Panc1 (cell line): ENCODE measurements at regions not wholly inside any gene's neighbourhood (a gene's known extent, or its start where the extent isn't known, plus 50 kb on each side); places are given as distances from the start of the nearest gene placed in this dataset.

Source experiments
- ATAC-seq: fragments of 200-7000 bp; cut with Tn5 transposase; 2 replicates; pipeline ENCODE4 v1.9.1; 2020; ENCODE audit warnings: mild to moderate bottlenecking, moderate library complexity
- BruUV-seq: library from RNA; stranded (reverse); fragments of 400-500 nt; replicated peaks from 2 replicates; lab custom pipeline; 2021; lab: Mats Ljungman, UMichigan
- CTCF ChIA-PET: fragments of 300-600 bp; sonication (Branson Sonifier 250); formaldehyde crosslinking; loops from one replicate; lab custom pipeline; 2022; ENCODE audit warnings: antibody characterized with exemption; lab: Charles Lee
- POLR2A ChIA-PET: fragments of 300-600 bp; sonication (Branson Sonifier 250); formaldehyde crosslinking; loops from one replicate; lab custom pipeline; 2022; ENCODE audit warnings: antibody characterized with exemption; lab: Charles Lee
- DNase-seq: peaks from one replicate; pipeline ENCODE4 v3.0.0-alpha.2; 2010; ENCODE audit warnings: low read depth, low spot score
- H3K27ac ChIP-seq: 2 replicates; pipeline ENCODE4 v1.5.1; 2011; ENCODE audit warnings: mild to moderate bottlenecking, low read length, inconsistent platforms
- H3K27me3 ChIP-seq: fragments of 200-500 bp; sonication (Bioruptor generic); 2 replicates; pipeline ENCODE4 v1.6.0; 2014; ENCODE audit warnings: low read length, inconsistent platforms; ENCODE audit not compliant: control insufficient read depth, insufficient read depth
- H3K36me3 ChIP-seq: fragments of 200-500 bp; sonication (Bioruptor generic); 2 replicates; pipeline ENCODE4 v1.5.1; 2014; ENCODE audit warnings: inconsistent platforms, mild to moderate bottlenecking, low read length, moderate library complexity; ENCODE audit not compliant: control insufficient read depth, insufficient read depth
- H3K4me1 ChIP-seq: 2 replicates; pipeline ENCODE4 v1.5.1; 2011; ENCODE audit warnings: inconsistent platforms, mild to moderate bottlenecking, low read length, moderate library complexity; ENCODE audit not compliant: control insufficient read depth, insufficient read depth
- H3K4me3 ChIP-seq, 2 experiments: 2 replicates each; pipeline ENCODE4 v1.5.1; 2011 to 2012; ENCODE audit warnings: low read depth in 2 of 2, low read length in 2 of 2, mild to moderate bottlenecking in 2 of 2, inconsistent platforms in 1 of 2, moderate library complexity in 1 of 2
- H3K9me3 ChIP-seq: fragments of 200-500 bp; sonication (Bioruptor generic); 2 replicates; pipeline ENCODE4 v1.5.1; 2014; ENCODE audit warnings: low read depth, mild to moderate bottlenecking, inconsistent platforms, low read length, moderate library complexity; ENCODE audit not compliant: control insufficient read depth, insufficient read depth
- POLR2AphosphoS5 ChIP-seq: IDR thresholded peaks from 2 replicates; pipeline ENCODE4 v1.6.1; 2012; ENCODE audit warnings: mild to moderate bottlenecking, low read depth, low read length, moderate library complexity
- SIN3A ChIP-seq: IDR thresholded peaks from 2 replicates; pipeline ENCODE4 v1.6.1; 2012; ENCODE audit warnings: low read depth, mild to moderate bottlenecking, low read length, moderate library complexity, borderline replicate concordance; ENCODE audit not compliant: insufficient read depth
- TCF7L2 ChIP-seq: IDR thresholded peaks from 2 replicates; pipeline ENCODE4 v1.6.1; 2011; ENCODE audit warnings: mild to moderate bottlenecking, low read depth, low read length, inconsistent platforms
- in situ Hi-C: cut with HindIII; loops from 2 replicates; pipeline ENCODE4 v1.10.0; 2016; ENCODE audit warnings: low sequenced_read_pairs, low pct_unique_long_range_greater_than_20kb
- intact Hi-C: fragments of 100-400 bp; cut with micrococcal nuclease; formaldehyde crosslinking; loops from one replicate; pipeline ENCODE4 v1.10.0; 2022; ENCODE audit not compliant: unreplicated experiment
- TF ChIP-seq, protein P1 (sequence below), 2 experiments: IDR thresholded peaks; 2 replicates each; pipeline ENCODE4 v1.6.1; 2011 to 2012; ENCODE audit warnings: low read depth in 2 of 2, control low read depth in 1 of 2, low read length in 1 of 2, mild to moderate bottlenecking in 1 of 2, moderate library complexity in 1 of 2; ENCODE audit not compliant: insufficient read depth in 1 of 2
- TF ChIP-seq, protein P2 (sequence below): fragments of 450-650 bp; IDR thresholded peaks from 2 replicates; pipeline ENCODE4 v1.5.1; 2017; ENCODE audit warnings: mild to moderate bottlenecking

DNA sequence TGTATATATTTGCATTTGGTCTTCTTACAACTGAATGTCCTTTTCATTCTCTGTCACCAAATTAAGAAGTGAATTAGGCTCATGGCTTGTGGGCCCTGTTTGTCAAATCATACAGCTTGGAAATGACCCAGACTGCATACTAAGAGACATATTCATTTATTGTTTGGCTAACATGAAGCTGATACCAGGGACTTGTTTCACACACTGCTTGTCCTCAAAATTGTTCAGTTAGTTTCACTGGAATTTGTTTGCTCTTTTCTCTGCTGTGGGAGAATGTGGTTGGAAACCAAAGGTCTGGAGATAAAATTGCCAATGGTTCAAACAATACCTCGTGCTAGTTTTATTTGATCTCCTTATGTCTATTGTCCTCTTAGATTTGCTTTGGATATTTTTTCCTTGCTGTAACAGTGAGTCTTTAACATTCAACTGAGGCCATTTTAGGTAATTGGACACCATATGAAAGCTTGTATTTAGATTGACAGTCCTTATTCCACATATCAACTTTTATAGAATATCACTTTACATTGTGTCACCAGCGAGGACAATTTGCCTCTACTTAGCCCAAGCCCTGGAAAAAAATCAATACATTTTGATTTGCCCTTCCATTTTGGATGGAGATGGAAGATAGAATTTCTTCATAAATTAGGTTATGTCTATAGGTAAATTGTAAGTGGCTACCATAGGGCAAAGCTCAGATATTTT lies 144.3 kb upstream of the MTAP start:
- in situ Hi-C loops (no loop called here), intact Hi-C loops (no loop called here)
- no peak for TF ChIP-seq TCF7L2
- TF ChIP-seq, protein P1, sequence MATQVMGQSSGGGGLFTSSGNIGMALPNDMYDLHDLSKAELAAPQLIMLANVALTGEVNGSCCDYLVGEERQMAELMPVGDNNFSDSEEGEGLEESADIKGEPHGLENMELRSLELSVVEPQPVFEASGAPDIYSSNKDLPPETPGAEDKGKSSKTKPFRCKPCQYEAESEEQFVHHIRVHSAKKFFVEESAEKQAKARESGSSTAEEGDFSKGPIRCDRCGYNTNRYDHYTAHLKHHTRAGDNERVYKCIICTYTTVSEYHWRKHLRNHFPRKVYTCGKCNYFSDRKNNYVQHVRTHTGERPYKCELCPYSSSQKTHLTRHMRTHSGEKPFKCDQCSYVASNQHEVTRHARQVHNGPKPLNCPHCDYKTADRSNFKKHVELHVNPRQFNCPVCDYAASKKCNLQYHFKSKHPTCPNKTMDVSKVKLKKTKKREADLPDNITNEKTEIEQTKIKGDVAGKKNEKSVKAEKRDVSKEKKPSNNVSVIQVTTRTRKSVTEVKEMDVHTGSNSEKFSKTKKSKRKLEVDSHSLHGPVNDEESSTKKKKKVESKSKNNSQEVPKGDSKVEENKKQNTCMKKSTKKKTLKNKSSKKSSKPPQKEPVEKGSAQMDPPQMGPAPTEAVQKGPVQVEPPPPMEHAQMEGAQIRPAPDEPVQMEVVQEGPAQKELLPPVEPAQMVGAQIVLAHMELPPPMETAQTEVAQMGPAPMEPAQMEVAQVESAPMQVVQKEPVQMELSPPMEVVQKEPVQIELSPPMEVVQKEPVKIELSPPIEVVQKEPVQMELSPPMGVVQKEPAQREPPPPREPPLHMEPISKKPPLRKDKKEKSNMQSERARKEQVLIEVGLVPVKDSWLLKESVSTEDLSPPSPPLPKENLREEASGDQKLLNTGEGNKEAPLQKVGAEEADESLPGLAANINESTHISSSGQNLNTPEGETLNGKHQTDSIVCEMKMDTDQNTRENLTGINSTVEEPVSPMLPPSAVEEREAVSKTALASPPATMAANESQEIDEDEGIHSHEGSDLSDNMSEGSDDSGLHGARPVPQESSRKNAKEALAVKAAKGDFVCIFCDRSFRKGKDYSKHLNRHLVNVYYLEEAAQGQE (IDR thresholded peaks at IDR 0.05; ENCODE audit: insufficient read depth in 1 of 2, low read depth in 2 of 2, low read length in 1 of 2), result no peak
- TF ChIP-seq, protein P2, sequence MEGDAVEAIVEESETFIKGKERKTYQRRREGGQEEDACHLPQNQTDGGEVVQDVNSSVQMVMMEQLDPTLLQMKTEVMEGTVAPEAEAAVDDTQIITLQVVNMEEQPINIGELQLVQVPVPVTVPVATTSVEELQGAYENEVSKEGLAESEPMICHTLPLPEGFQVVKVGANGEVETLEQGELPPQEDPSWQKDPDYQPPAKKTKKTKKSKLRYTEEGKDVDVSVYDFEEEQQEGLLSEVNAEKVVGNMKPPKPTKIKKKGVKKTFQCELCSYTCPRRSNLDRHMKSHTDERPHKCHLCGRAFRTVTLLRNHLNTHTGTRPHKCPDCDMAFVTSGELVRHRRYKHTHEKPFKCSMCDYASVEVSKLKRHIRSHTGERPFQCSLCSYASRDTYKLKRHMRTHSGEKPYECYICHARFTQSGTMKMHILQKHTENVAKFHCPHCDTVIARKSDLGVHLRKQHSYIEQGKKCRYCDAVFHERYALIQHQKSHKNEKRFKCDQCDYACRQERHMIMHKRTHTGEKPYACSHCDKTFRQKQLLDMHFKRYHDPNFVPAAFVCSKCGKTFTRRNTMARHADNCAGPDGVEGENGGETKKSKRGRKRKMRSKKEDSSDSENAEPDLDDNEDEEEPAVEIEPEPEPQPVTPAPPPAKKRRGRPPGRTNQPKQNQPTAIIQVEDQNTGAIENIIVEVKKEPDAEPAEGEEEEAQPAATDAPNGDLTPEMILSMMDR, result no peak
- no peak for TF ChIP-seq SIN3A
- no peak for TF ChIP-seq POLR2AphosphoS5
- Histone ChIP-seq H3K27ac (peak overlapping the region; percentile 86), H3K4me3 (no peak overlapping the region), H3K27me3 (no peaks in the 10 kb centered on the region), H3K9me3 (peaks cover 10% of the 10 kb centered on the region; the same call in 1 of the 2 replicates), H3K36me3 (no peaks in the 10 kb centered on the region), H3K4me1 (peaks cover 31% of the 10 kb centered on the region)
- ChIA-PET POLR2A (no interaction called here), CTCF (interaction anchor here (0.6 to 0.7 kb wide), 2 partner anchors 25 kb away, joined by 3 read pairs; no protein-coding TSS in a partner anchor)
- no peak for DNase-seq
- BruUV-seq, result no TSS peak
- peak; percentile 39; the same call in 1 of the 2 replicates for ATAC-seq

DNA sequence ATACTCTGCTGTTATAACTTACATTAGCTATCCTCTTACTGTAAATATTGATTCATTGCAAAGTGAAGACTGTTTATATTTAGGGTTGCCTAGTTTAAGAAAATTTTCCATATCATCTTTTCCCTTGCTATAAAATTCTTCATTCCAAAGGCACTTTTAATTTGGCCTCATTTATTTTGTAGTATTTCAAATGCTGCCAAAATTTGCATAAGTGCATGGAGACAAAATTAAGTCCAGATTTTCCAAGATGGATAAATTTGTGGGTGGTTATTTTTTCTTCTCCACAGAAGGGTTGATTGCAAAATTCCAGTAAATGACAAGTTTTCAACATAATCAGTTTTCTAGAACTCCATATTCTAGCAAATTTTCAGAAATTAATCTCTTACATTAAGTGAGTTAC lies 141.5 kb upstream of the MTAP start:
- peaks cover 31% of the 10 kb centered on the region for H3K4me1 ChIP-seq
- H3K27me3 ChIP-seq, result no peaks in the 10 kb centered on the region
- H3K36me3 ChIP-seq, result no peaks in the 10 kb centered on the region
- ATAC-seq (no peak), DNase-seq (no peak)
- peak overlapping the region; percentile 63 for H3K27ac ChIP-seq
- POLR2A ChIA-PET, result interaction anchor here (0.6 kb wide), 1 partner anchor 107 kb away, joined by 4 read pairs; no protein-coding TSS in a partner anchor
- intact Hi-C loops (no loop called here), in situ Hi-C loops (no loop called here)
- TF ChIP-seq SIN3A (no peak), POLR2AphosphoS5 (no peak), TCF7L2 (no peak)
- TF ChIP-seq, protein P2, result no peak
- TF ChIP-seq, protein P1 (IDR thresholded peaks at IDR 0.05; ENCODE audit: insufficient read depth in 1 of 2, low read depth in 2 of 2, low read length in 1 of 2), result no peak
- CTCF ChIA-PET, result no interaction called here
- H3K9me3 ChIP-seq, result peaks cover 10% of the 10 kb centered on the region; the same call in 1 of the 2 replicates
- H3K4me3 ChIP-seq, result no peak overlapping the region
- BruUV-seq, result no TSS peak
